AG04450 (cell line): ENCODE measurements at regions not wholly inside any gene's neighbourhood (a gene's known extent, or its start where the extent isn't known, plus 50 kb on each side); places are given as distances from the start of the nearest gene placed in this dataset.

Source experiments
- CTCF ChIA-PET: fragments of 300-600, 350-600 bp; formaldehyde crosslinking; extraction: SDS; loops from one replicate; lab custom pipeline; 2022; ENCODE audit warnings: antibody characterized with exemption, inconsistent platforms; lab: Charles Lee
- POLR2A ChIA-PET: fragments of 350-600 bp; formaldehyde crosslinking; extraction: SDS; loops from one replicate; lab custom pipeline; 2021; ENCODE audit warnings: antibody characterized with exemption, inconsistent platforms; lab: Yijun Ruan, JAX
- DNase-seq: peaks from one replicate; pipeline ENCODE4 v3.0.0-alpha.2; 2011; ENCODE audit warnings: low read depth, low spot score
- H3K27ac ChIP-seq: one replicate; pipeline ENCODE4 v1.5.1; 2012; ENCODE audit warnings: low read depth, low read length, control low read depth
- H3K27me3 ChIP-seq: one replicate; pipeline ENCODE4 v1.6.0; 2012; ENCODE audit warnings: low read length; ENCODE audit not compliant: control insufficient read depth, insufficient read depth
- H3K4me3 ChIP-seq: 2 replicates; pipeline ENCODE4 v1.5.1; 2011; ENCODE audit warnings: mild to moderate bottlenecking, low read depth, low read length, control low read depth
- H3K9me3 ChIP-seq: 2 replicates; pipeline ENCODE4 v1.5.1; 2012; ENCODE audit warnings: low read length; ENCODE audit not compliant: control insufficient read depth, insufficient read depth
- CTCF ChIP-seq: IDR thresholded peaks from 2 replicates; pipeline ENCODE4 v1.5.1; 2011; ENCODE audit warnings: low read depth, low read length, control low read depth, inconsistent platforms

GRCh38 chr10:4082861-4083260 lies 297.9 kb upstream of the KLF6 start:
- Histone ChIP-seq H3K4me3 (no peak overlapping the region), H3K27me3 (no peaks in the 10 kb centered on the region), H3K9me3 (no peaks in the 10 kb centered on the region), H3K27ac (no peak overlapping the region)
- no peak for DNase-seq
- ChIA-PET POLR2A (interaction anchor here (0.6 kb wide), 1 partner anchor 618 kb away, joined by 3 read pairs; no protein-coding TSS in a partner anchor), CTCF (no interaction called here)
- TF ChIP-seq CTCF, result no peak

GRCh38 chr10:4081685-4082111 lies 296.7 kb upstream of the KLF6 start:
- DNase-seq, result no peak
- CTCF ChIA-PET, result interaction anchor here (0.6 kb wide), 1 partner anchor 180 kb away, joined by 3 read pairs; no protein-coding TSS in a partner anchor
- H3K9me3 ChIP-seq, result no peaks in the 10 kb centered on the region
- POLR2A ChIA-PET, result no interaction called here
- H3K27ac ChIP-seq, result no peak overlapping the region
- TF ChIP-seq CTCF, result no peak
- H3K4me3 ChIP-seq, result no peak overlapping the region
- H3K27me3 ChIP-seq, result no peaks in the 10 kb centered on the region

- Histone ChIP-seq H3K27me3 (no peaks in the 10 kb centered on the region), H3K9me3 (no peaks in the 10 kb centered on the region; the same call in 1 of the 2 replicates), H3K4me3 (no peak overlapping the region), H3K27ac (no peak overlapping the region)
- no peak for TF ChIP-seq CTCF
- ChIA-PET POLR2A (no interaction called here), CTCF (no interaction called here)
- no peak for DNase-seq
Measured at GRCh38 chr10:4080225-4080805, 295.3 kb upstream of the KLF6 start.

GRCh38 chr10:4079803-4080202 lies 294.8 kb upstream of the KLF6 start:
- H3K4me3 ChIP-seq, result no peak overlapping the region
- CTCF ChIA-PET, result no interaction called here
- POLR2A ChIA-PET, result no interaction called here
- no peaks in the 10 kb centered on the region for H3K27me3 ChIP-seq
- H3K9me3 ChIP-seq, result no peaks in the 10 kb centered on the region; the same call in 1 of the 2 replicates
- H3K27ac ChIP-seq, result no peak overlapping the region
- DNase-seq, result no peak
- TF ChIP-seq CTCF, result no peak

- ChIA-PET POLR2A (no interaction called here), CTCF (no interaction called here)
- no peak for TF ChIP-seq CTCF
- no peaks in the 10 kb centered on the region for H3K27me3 ChIP-seq
- no peak for DNase-seq
- H3K9me3 ChIP-seq, result no peaks in the 10 kb centered on the region; the same call in 1 of the 2 replicates
- H3K27ac ChIP-seq, result no peak overlapping the region
- H3K4me3 ChIP-seq, result no peak overlapping the region
Measured at GRCh38 chr10:4077804-4078203, 292.8 kb upstream of the KLF6 start.
